ENCODE measurements at regions not wholly inside any gene's neighbourhood (a gene's known extent, or its start where the extent isn't known, plus 50 kb on each side); places are given as distances from the start of the nearest gene placed in this dataset.
"Not testable (repeated sequence)": the region's sequence is repeated elsewhere in the genome, so short reads cannot be mapped to it uniquely, and the experiment has no call there.

- DNase-seq (ENCODE audit: low spot score): no peak
Observed at GRCh38 chr4:37771771-37772170, 54.7 kb upstream of the PGM2 start.

DNA sequence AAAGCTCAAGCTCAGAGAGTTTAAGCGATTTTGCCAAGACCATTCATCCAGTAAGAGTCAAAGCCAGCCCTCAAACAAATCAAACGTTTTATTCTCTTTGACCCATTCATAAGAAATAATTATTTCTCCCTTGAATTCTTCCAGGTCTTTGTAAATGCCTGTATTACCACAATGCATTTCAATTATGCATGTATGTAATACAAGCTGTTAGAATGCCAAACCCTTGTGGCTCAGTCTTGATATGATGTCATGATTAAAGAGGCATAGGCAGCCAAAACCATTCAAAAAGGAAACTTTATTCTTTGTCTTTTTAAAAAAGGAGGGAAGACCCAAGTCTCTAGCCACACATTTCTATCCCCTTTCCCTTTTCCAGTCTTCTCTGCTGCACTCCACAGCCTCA, 56.5 kb upstream of the PGM2 start:
- no peak for DNase-seq (ENCODE audit: low spot score)

DNA sequence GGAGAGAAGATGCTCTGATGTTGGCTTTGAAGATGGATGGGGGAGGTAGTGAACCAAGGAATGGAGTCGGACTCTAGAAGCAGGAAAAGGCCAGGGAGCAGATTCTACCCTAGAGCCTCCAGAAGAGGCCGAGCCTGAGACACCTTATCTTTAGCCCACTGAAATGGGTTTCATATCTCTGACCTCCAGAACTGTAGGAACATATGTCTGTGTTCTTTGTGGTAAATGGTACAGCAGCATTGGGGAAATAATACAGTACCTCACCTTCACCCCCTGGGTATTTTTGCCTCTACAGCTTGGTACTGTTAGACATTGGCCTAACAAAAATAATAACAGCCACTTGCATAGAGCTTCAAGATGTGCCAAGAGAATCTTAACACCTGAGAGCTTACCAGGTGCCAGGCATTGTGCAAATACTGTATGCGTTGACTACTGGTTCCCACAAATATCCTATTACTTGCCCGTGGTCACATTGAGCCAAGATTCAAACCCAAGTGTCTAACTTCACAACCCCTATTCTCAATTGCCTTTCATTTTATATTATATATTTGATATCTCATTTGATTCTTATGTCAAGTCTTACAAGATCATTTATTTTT, 57.0 kb upstream of the PGM2 start:
- no peak for DNase-seq (ENCODE audit: low spot score)

GRCh38 chr4:37767546-37767945, 58.9 kb upstream of the PGM2 start:
- no peak for DNase-seq (ENCODE audit: low spot score)

GRCh38 chr4:37767019-37767418, 59.5 kb upstream of the PGM2 start:
- DNase-seq (ENCODE audit: low spot score): no peak

DNA sequence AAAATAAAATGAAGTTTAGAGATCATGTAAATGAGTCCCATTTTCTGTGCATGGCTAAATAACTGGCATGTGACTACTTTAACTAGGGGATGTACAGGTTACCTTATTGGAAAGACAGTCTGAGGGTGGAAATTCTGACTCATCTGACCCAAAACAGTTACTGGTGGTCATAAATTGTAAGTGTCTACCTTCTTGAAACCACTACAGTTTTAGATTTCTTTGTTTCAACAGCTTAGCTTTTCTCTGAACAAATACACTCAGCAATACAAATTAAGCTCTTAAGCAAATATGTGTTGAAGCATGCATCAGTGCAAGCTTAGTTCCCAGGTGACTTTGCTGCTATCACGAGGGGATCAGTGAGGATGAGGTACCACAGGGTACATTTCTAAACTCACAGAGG, 60.7 kb upstream of the PGM2 start:
- no peak for DNase-seq (ENCODE audit: low spot score)

DNA sequence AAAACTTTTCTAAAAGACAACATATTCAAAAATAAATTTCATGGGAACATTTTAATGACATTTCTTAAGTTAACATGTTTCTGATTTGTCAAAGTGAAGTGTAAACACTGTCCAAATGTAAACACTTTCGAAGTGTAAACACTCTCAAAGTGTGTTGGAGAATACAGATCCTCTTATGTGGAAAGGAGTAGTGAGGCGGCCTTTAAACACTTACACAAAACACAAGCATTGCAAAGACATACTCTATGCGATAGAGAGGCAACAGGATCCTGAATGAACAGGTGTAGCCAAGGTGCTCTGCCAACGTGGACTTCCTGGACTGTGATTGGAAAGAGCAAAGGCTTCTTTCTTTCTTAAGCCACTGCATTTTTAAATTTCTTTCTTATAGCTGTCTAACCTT, 62.7 kb upstream of the PGM2 start:
- DNase-seq (ENCODE audit: low spot score): no peak

DNA sequence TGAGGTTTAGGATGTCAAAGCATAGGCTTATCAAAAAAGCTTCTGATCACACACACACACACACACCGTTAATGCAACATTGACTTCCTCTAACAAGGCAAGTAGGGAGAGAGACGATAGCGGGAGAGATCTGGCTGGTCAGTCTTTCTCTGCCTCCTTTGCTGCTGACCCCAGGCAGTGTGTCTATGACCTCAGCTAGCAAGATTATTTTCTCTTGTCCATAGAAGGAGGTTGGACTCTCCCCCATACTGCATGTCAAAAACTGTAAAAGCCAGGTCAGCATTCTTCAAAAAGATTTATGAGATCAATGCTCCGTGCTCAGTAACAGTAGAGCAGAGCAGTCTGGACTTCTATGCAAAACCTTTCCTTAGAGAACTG, 63.5 kb upstream of the PGM2 start:
- DNase-seq (ENCODE audit: low spot score): no peak

- DNase-seq (ENCODE audit: low spot score): no peak
Observed at GRCh38 chr4:37762294-37762990, 64.0 kb upstream of the PGM2 start.

GRCh38 chr4:37760840-37761239, 65.6 kb upstream of the PGM2 start:
- no peak for DNase-seq (ENCODE audit: low spot score)

GRCh38 chr4:37759833-37760232, 66.7 kb upstream of the PGM2 start:
- DNase-seq (ENCODE audit: low spot score): no peak

GRCh38 chr4:37758226-37758625, 68.3 kb upstream of the PGM2 start:
- DNase-seq (ENCODE audit: low spot score): no peak

- DNase-seq (ENCODE audit: low spot score): no peak
Observed at GRCh38 chr4:37757761-37758160, 68.7 kb upstream of the PGM2 start.

DNA sequence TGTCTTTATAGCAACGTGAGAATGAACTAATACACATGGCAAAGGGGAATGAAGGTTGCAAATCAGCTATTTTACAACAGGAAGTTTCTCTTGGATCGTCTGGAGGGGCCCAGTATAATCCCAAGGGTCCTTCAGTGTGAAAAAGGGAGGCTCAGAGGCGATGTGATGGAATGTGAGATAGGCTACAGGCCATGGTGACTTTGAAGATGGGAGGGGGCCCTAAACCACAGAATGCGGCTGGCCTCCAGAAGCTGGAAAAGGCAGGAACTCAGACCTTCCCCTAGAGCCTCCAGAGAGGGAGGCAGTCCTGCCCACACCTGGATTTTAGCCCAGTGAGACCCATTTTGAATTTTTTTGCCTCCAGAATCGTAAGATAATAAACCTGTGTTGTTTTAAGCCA, 69.4 kb upstream of the PGM2 start:
- DNase-seq (ENCODE audit: low spot score): no peak

- DNase-seq (ENCODE audit: low spot score): no peak
Observed at GRCh38 chr4:37754410-37755185, 68.4 kb upstream of the RELL1 start.

DNA sequence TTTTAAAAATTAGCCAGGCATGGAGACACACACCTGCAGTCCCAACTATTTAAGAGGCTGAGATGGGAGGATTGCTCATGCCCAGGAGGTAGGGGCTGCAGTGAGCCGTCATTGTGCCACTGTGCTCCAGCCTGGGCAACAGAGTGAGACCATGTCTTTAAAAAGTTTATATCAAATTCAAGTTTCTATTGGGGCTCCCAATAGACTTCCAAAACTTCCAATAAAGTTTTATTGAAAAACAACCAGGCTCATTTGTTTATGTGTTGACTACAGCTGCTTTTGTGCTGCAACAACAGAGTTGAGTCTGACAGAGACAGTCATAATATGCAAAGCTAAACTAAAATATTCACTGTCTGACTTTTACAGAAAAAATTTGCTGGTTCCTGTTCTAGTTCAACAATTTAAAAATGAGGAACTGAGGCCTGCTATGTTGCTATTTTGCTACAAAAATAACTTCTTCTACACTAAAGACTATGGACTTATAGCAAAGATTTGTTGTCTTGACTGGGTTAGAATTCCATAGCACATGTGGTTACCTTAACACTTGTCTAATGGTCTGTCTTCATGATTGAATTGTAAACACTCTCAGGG, 63.3 kb upstream of the RELL1 start:
- no peak for DNase-seq (ENCODE audit: low spot score)

- peak; percentile 35 for DNase-seq (ENCODE audit: low spot score)
Observed at GRCh38 chr4:37748485-37748884, 62.3 kb upstream of the RELL1 start.

DNA sequence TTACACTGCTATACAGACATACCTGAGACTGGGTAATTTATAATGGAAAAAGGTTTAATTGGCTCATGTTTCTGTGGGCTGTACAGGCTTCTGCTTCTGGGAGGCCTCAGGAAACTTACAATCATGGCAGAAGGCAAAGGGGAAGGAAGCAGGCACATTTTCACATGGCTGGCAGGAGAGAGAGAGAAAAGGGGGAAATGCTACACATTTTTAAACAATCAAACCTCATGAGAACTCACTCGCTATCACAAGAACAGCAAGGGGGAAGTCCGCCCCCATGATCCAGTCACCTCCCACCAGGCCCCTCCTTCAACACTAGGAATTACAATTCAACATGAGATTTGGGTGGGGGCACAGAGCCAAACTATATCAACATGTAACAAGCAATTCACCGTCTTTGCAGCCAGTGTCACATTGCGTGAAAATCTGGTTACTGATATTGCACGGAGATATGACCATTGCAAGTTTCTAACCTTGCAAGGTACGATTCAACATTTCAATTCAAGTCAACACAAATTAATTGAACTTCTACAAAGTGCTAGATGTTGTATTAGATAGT, 61.7 kb upstream of the RELL1 start:
- DNase-seq (ENCODE audit: low spot score): no peak

DNA sequence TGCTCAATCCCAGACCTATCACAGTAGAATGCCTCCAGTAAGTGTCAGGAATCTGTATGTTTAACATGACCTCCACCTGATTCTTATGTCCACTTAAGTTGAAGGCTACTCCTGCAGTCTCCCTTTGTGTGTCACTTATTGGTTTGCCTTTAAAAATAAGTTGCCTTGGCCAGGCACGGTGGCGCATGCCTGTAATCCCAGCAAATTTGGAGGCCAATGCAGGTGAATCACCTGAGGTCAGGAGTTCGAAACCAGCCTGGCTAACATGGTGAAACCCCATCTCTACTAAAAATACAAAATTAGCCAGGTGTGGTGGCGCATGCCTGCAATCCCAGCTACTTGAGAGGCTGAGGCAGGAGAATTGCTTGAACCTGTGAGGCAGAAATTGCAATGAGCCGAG, 60.7 kb upstream of the RELL1 start:
- not testable (repeated sequence) for DNase-seq (ENCODE audit: low spot score)

DNA sequence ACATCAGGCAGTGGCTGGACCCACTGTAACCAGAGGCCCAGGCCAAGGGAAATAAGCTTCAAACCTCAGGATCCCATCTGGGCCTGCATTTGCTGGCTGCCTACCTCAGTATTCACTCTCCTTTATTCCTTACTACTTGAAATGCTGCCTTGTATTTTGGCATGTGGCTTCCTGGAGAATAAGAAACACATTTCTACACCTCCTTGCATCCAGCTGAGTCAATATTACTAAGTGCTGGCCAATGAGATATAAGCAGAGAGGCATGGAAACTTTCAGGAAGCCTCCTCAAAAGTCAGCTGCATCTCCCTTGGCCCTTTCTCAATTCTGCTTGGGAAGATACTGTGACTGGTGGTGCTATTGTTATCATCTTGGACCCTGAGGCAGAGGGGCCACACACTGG, 59.8 kb upstream of the RELL1 start:
- no peak for DNase-seq (ENCODE audit: low spot score)

GRCh38 chr4:37742149-37742548, 56.0 kb upstream of the RELL1 start:
- no peak for DNase-seq (ENCODE audit: low spot score)

DNA sequence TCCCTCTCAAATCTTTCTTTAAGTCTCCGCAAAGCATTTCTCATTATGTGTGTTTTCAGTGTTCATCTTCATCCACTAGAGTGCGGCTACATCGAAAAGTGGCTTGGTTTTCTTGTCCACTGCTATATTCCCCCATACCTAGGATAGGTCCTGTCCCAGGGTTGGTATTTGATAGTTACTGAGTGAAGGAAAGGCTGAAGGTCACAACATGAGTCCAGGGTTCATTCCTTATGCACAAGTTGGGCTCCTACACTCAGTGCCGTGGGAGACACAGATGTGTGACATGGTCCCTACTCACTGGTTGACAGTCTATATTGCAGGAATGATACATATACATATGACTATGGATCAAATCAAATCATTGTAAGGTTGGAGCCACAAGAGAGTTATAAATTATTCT, 55.4 kb upstream of the RELL1 start:
- DNase-seq (ENCODE audit: low spot score): no peak

DNA sequence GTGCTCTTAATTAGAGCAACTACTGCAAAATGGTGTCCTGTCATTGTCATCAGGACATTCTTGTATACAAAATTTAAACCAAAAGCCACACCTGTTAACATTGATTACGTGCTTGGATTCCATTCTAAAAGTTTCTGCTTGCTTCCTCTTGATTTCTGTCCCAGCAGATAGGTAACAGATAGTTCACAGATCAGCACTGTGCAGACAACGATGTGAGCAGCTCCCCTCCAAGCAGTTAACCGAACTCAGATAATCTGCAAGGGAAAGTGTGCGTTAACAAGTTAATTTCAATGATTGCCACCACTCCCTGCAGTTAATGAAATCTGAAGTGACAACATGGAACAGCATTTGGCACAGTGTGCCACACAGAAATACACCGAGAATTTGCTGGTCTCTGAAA, 54.4 kb upstream of the RELL1 start:
- DNase-seq (ENCODE audit: low spot score): no peak

Data from D341Med (cell line).